ENCODE measurements at regions not wholly inside any gene's neighbourhood (a gene's known extent, or its start where the extent isn't known, plus 50 kb on each side); places are given as distances from the start of the nearest gene placed in this dataset.

GRCh38 chr18:22467760-22468553 lies 50.2 kb upstream of the CTAGE1 start:
- Histone ChIP-seq H3K4me3 (ENCODE audit: low read depth, low read length) (no peak overlapping the region), H3K36me3 (replicated peaks) (no peaks in the 10 kb centered on the region), H3K27ac (peak overlapping the region; percentile 96), H3K27me3 (replicated peaks) (no peaks in the 10 kb centered on the region)
- in situ Hi-C loops (cut with HindIII; ENCODE audit: low pct_ligation_motif_present, low sequenced_read_pairs): no loop called here
- TF ChIP-seq, protein P1, sequence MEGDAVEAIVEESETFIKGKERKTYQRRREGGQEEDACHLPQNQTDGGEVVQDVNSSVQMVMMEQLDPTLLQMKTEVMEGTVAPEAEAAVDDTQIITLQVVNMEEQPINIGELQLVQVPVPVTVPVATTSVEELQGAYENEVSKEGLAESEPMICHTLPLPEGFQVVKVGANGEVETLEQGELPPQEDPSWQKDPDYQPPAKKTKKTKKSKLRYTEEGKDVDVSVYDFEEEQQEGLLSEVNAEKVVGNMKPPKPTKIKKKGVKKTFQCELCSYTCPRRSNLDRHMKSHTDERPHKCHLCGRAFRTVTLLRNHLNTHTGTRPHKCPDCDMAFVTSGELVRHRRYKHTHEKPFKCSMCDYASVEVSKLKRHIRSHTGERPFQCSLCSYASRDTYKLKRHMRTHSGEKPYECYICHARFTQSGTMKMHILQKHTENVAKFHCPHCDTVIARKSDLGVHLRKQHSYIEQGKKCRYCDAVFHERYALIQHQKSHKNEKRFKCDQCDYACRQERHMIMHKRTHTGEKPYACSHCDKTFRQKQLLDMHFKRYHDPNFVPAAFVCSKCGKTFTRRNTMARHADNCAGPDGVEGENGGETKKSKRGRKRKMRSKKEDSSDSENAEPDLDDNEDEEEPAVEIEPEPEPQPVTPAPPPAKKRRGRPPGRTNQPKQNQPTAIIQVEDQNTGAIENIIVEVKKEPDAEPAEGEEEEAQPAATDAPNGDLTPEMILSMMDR (IDR thresholded peaks at IDR 0.05; ENCODE audit: low read depth, low read length, missing control alignments): no peak
- DNase-seq: peak; percentile 99

DNA sequence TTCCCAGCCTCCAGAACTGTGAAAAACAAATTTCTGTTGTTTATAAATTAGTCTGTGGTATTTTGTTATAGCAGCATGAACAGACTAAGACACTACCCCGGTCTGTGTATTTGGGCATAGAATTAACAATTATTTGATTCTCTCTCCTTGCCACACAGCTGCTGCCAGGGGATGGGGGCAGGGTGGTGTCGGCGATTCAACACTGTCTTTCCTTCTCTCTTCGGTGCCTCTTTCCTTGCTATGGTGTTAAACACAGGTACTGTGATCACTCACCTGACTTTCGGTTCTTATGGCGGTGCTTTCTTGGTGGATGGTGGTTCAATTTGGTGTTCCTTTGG lies 50.8 kb upstream of the CTAGE1 start:
- DNase-seq: no peak
- Histone ChIP-seq H3K27ac (peak overlapping the region; percentile 96), H3K36me3 (replicated peaks) (no peaks in the 10 kb centered on the region), H3K4me3 (ENCODE audit: low read depth, low read length) (no peak overlapping the region), H3K27me3 (replicated peaks) (no peaks in the 10 kb centered on the region)
- TF ChIP-seq, protein P1 (IDR thresholded peaks at IDR 0.05; ENCODE audit: low read depth, low read length, missing control alignments): no peak
- in situ Hi-C loops (cut with HindIII; ENCODE audit: low pct_ligation_motif_present, low sequenced_read_pairs): no loop called here

DNA sequence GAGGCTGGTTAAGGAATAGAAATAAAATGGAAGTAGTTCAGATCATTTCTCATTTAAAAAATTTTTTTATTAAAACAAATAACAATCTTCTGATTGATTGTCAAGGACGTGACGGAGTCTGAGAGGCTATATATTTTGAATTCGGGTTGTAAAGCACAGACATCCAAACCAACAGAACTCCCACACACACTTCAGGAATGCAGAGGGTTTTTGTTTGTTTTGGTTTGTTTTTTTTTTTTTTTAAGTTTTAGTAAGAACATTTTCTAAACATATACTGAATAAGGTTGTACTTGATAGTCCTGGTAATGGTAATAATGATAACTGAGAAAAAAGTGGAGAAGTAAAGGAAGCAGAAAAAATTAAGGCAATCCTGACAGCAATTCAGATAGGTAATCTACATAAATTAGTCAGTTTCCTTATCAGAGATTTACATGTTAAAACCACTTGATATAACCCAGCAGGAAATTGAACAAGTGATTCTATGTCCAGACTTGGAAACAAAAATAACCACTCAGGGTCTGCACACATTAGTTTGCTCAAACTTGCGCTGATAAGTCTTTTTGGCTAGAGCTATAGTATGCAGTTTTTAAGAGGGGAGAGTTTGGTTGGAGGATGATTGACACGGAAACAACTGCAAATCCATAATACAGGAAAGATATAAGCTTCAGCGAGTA lies 51.5 kb upstream of the CTAGE1 start:
- Histone ChIP-seq H3K36me3 (replicated peaks) (no peaks in the 10 kb centered on the region), H3K27me3 (replicated peaks) (no peaks in the 10 kb centered on the region), H3K4me3 (ENCODE audit: low read depth, low read length) (no peak overlapping the region), H3K27ac (peak overlapping the region; percentile 96)
- TF ChIP-seq, protein P1 (IDR thresholded peaks at IDR 0.05; ENCODE audit: low read depth, low read length, missing control alignments): no peak
- in situ Hi-C loops (cut with HindIII; ENCODE audit: low pct_ligation_motif_present, low sequenced_read_pairs): no loop called here
- DNase-seq: peak; percentile 31

- in situ Hi-C loops (cut with HindIII; ENCODE audit: low pct_ligation_motif_present, low sequenced_read_pairs): no loop called here
- TF ChIP-seq, protein P1 (IDR thresholded peaks at IDR 0.05; ENCODE audit: low read depth, low read length, missing control alignments): no peak
Measured at GRCh38 chr18:22469926-22470247, 52.2 kb upstream of the CTAGE1 start.

DNA sequence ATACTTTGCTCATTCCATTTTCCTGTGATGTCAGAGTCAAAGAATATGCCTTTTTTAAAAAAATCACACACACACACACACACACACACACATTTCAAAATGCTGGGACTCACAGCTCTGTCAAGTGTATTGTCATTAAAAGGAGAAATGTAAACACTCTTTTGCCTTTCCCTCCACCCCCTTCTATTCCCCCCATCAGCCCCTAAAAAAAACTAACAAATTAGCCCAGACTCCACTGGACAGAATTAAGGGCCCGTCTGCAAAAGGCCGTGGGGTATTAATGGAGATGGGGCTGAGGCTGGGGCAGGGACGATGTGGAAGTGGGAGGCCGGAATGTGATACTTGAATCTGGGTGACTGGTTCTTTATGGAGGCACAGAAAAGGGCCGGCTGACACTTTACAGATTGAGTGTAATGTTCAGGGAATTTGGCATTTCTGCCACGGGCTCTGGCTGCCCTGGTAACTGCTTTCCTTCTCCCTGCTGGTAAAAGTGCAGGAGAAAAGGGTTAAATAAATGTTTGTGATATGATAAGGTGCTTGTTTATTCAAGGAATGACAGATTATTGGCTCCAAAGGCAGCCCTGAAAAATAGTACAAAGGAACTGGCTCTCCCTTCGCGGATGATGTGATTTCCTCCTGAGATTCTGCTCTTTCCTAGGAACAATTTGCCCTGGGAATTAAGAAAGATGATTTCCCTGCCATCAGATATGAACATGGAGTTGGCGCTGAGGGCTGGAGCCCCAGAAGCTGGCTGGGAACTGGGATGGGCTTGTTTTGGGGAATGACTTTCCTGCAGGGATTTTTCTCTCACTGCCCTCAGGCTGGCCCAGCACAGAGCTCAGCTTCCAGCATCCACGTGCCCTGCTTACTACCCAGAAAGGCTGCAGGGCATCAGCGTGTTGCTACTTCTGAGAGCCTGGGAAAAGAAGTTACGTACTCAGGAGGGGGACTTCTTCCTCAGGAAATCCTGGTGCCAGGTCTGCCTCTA lies 52.8 kb upstream of the CTAGE1 start:
- in situ Hi-C loops (cut with HindIII; ENCODE audit: low pct_ligation_motif_present, low sequenced_read_pairs): no loop called here
- H3K27me3 ChIP-seq (replicated peaks): no peaks in the 10 kb centered on the region
- DNase-seq: peak; percentile 60
- peak overlapping the region; percentile 96 for H3K27ac ChIP-seq
- no peak overlapping the region for H3K4me3 ChIP-seq (ENCODE audit: low read depth, low read length)
- H3K36me3 ChIP-seq (replicated peaks): no peaks in the 10 kb centered on the region
- TF ChIP-seq, protein P1 (IDR thresholded peaks at IDR 0.05; ENCODE audit: low read depth, low read length, missing control alignments): no peak

More at GRCh38 chr18:22469926-22470247, 52.2 kb upstream of the CTAGE1 start:
- H3K27me3 ChIP-seq (replicated peaks): no peaks in the 10 kb centered on the region
- no peaks in the 10 kb centered on the region for H3K36me3 ChIP-seq (replicated peaks)
- peak overlapping the region; percentile 96 for H3K27ac ChIP-seq
- DNase-seq: no peak
- no peak overlapping the region for H3K4me3 ChIP-seq (ENCODE audit: low read depth, low read length)
